ENCODE measurements at regions not wholly inside any gene's neighbourhood (a gene's known extent, or its start where the extent isn't known, plus 50 kb on each side); places are given as distances from the start of the nearest gene placed in this dataset.

DNA sequence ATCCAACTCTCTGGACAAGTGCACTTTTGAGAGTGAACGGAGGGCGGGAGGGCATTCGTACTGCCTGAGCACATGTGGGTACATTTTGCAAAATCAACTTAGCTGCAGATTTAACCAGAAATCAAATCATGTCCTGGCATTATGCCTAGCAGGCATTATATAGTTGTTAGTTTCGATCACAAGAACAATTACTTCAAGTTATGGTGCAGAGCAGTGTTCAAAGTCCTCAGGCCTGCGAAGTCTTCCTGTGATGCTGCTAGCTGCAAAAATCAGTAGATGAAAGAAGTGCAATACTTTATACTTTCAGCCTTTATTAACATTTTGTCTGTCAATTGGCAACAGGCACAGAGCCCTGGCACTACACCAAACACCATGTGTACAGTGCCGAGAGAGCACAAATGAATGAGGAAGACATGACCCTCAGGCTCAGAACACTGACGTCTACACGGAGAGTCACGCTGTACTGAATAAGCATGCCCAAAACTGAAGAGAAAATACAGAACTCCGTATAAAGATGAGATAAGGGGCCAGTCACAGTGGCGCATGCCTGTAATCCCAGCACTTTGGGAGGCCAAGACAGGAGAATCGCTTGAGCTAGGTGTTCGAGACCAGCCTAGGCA is 92.1 kb upstream of the CREB1 start:
- TF ChIP-seq POLR2AphosphoS5 (IDR thresholded peaks at IDR 0.05): no peak
- TF ChIP-seq, protein P1, sequence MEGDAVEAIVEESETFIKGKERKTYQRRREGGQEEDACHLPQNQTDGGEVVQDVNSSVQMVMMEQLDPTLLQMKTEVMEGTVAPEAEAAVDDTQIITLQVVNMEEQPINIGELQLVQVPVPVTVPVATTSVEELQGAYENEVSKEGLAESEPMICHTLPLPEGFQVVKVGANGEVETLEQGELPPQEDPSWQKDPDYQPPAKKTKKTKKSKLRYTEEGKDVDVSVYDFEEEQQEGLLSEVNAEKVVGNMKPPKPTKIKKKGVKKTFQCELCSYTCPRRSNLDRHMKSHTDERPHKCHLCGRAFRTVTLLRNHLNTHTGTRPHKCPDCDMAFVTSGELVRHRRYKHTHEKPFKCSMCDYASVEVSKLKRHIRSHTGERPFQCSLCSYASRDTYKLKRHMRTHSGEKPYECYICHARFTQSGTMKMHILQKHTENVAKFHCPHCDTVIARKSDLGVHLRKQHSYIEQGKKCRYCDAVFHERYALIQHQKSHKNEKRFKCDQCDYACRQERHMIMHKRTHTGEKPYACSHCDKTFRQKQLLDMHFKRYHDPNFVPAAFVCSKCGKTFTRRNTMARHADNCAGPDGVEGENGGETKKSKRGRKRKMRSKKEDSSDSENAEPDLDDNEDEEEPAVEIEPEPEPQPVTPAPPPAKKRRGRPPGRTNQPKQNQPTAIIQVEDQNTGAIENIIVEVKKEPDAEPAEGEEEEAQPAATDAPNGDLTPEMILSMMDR (IDR thresholded peaks at IDR 0.05): no peak

Measured in breast epithelium (tissue), 3 donors.